Gastroesophageal sphincter (tissue), 4 donors: ENCODE measurements at regions not wholly inside any gene's neighbourhood (a gene's known extent, or its start where the extent isn't known, plus 50 kb on each side); places are given as distances from the start of the nearest gene placed in this dataset.
A peak's percentile ranks its signal among the peaks of the same experiment; 100 is the strongest.

Experiments used
- ATAC-seq: fragments of 150-250 bp; one replicate; pipeline ENCODE4 v1.9.1; 2016; ENCODE audit warnings: mild to moderate bottlenecking, moderate library complexity
- H3K27ac ChIP-seq, 4 donors: fragments of 200-600 bp; sonication (generic) in 3 of 4; 1 replicate in 3 of 4; 2 replicates in 1 of 4; pipeline ENCODE4 v1.5.1; 2016 to 2019
- H3K27me3 ChIP-seq: fragments of 200-600 bp; sonication (generic); one replicate; pipeline ENCODE4 v1.5.1; 2019
- H3K36me3 ChIP-seq, 2 donors: fragments of 200-600 bp; sonication (generic); one replicate each; pipeline ENCODE4 v1.5.1; 2019; ENCODE audit warnings: control low read depth in 1 of 2
- H3K4me1 ChIP-seq, 3 donors: fragments of 200-600 bp; sonication (generic); 1 replicate in 2 of 3; 2 replicates in 1 of 3; pipeline ENCODE4 v1.5.1; 2016 to 2019; ENCODE audit warnings: control low read depth in 2 of 3
- H3K4me3 ChIP-seq, 2 donors: fragments of 200-600 bp; sonication (generic); one replicate each; pipeline ENCODE4 v1.5.1; 2019; ENCODE audit warnings: mild to moderate bottlenecking in 1 of 2, moderate library complexity in 1 of 2
- H3K9me3 ChIP-seq, 3 donors: fragments of 200-600 bp; sonication (generic); one replicate each; pipeline ENCODE4 v1.5.1; 2017 to 2019; ENCODE audit warnings: control low read depth in 2 of 3
- CTCF ChIP-seq, 4 experiments: fragments of 200-600 bp in 2 of 4; fragments of 450-650 bp in 2 of 4; sonication (generic) in 1 of 4; IDR thresholded peaks; one replicate each; pipeline ENCODE4 v1.5.1; 2017 to 2019; ENCODE audit warnings: antibody characterized with exemption in 4 of 4, mild to moderate bottlenecking in 2 of 4, moderate library complexity in 2 of 4
- EP300 ChIP-seq: sonication (generic); formaldehyde crosslinking; IDR thresholded peaks from one replicate; pipeline ENCODE4 v1.6.1; 2017; ENCODE audit warnings: antibody characterized with exemption, mild to moderate bottlenecking
- POLR2A ChIP-seq, 2 donors: fragments of 450-650 bp; IDR thresholded peaks; one replicate each; pipeline ENCODE4 v1.6.1; 2017; ENCODE audit warnings: antibody characterized with exemption in 2 of 2, mild to moderate bottlenecking in 2 of 2, moderate library complexity in 1 of 2
- POLR2AphosphoS5 ChIP-seq: sonication (generic); formaldehyde crosslinking; IDR thresholded peaks from one replicate; pipeline ENCODE4 v1.6.1; 2017; ENCODE audit warnings: antibody characterized with exemption
- WGBS, 2 donors: methylation state at CpG; one replicate each; pipeline ENCODE4 v1.1.5; 2018; ENCODE audit warnings: low coverage in 1 of 2; 5-methylcytosine and 5-hydroxymethylcytosine counted together

GRCh38 chr9:87122947-87123685, 175.8 kb upstream of the GAS1 start:
- WGBS, 2 donors: 28 to 35% methylated on average over 6 of the region's 6 CpGs
- TF ChIP-seq POLR2AphosphoS5 (peak; percentile 79), EP300 (no peak)

GRCh38 chr9:87123830-87124229, 176.5 kb upstream of the GAS1 start:
- Histone ChIP-seq H3K4me3 (no peak overlapping the region), H3K9me3 (no peaks in the 10 kb centered on the region), H3K4me1 (peaks cover 7 to 42% (median 11%) of the 10 kb centered on the region in 3 donors), H3K27ac (no peak overlapping the region), H3K27me3 (no peaks in the 10 kb centered on the region), H3K36me3 (no peaks in the 10 kb centered on the region)
- no peak for ATAC-seq
- TF ChIP-seq POLR2AphosphoS5 (no peak), CTCF (IDR thresholded peaks at IDR 0.05) (no peak), POLR2A (IDR thresholded peaks at IDR 0.05) (no peak), EP300 (no peak)
- 57 to 79% methylated on average over 3 of the region's 3 CpGs for WGBS, 2 donors

More at GRCh38 chr9:87122947-87123685, 175.8 kb upstream of the GAS1 start:
- Histone ChIP-seq H3K27ac (peak overlapping the region in 3 of 4 donors; percentile 24 to 36 (median 28)), H3K36me3 (no peaks in the 10 kb centered on the region), H3K27me3 (no peaks in the 10 kb centered on the region), H3K4me3 (no peak overlapping the region), H3K4me1 (peaks cover 7 to 44% (median 11%) of the 10 kb centered on the region in 3 donors), H3K9me3 (no peaks in the 10 kb centered on the region)
- ATAC-seq: peak; percentile 40

DNA sequence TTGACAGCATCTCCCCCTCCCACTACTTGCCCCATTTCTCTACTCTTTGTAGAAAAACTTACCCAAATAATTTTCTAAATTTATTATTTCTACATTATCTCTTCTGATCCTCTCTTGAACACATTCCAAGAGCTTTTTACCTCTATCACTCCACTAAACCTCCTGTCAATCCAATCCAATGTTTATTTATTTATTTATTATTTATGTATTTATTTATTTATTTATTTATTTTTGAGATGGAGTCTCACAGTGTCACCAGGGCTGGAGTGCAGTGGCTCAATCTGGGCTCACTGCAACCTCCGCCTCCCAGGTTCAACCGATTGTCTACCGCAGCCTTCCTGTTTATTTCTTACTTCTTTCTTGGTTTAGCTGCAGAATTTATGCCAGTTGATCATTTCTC, 178.5 kb upstream of the GAS1 start:
- TF ChIP-seq POLR2A (IDR thresholded peaks at IDR 0.05) (no peak), CTCF (IDR thresholded peaks at IDR 0.05) (no peak), POLR2AphosphoS5 (no peak), EP300 (no peak)
- H3K27me3 ChIP-seq: no peaks in the 10 kb centered on the region
- peaks cover 0 to 22% (median 7%) of the 10 kb centered on the region in 3 donors for H3K4me1 ChIP-seq
- no peaks in the 10 kb centered on the region for H3K36me3 ChIP-seq
- H3K9me3 ChIP-seq: peaks cover 0 to 4% (median 0%) of the 10 kb centered on the region in 3 donors
- no peak overlapping the region for H3K4me3 ChIP-seq
- ATAC-seq: no peak
- WGBS, 2 donors: 89 to 100% methylated on average over 3 of the region's 3 CpGs
- no peak overlapping the region for H3K27ac ChIP-seq

DNA sequence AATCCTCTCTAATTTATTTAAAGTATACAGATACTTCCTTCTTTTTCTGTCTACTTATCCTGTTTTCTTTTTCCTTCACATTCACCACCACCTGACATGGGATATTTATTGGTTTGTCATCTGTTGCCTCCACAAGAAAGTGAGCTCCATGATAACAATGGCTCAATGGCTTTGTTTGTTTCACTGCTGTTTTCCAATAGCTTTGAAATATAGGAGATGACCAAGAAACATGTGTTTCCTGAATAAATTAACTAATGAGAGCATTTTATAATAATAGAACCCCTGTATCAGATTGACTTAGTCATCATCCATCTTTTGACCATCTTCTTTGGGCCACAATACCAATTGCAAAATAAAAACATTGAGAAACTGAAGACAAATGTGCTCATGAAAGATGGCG, 180.2 kb upstream of the GAS1 start:
- peaks cover 0 to 4% (median 0%) of the 10 kb centered on the region in 3 donors for H3K9me3 ChIP-seq
- 83 to 100% methylated on average over 1 of the region's 1 CpG for WGBS, 2 donors

More for the DNA sequence above, 180.2 kb upstream of the GAS1 start:
- peaks cover 0 to 15% (median 4%) of the 10 kb centered on the region in 3 donors for H3K4me1 ChIP-seq
- no peak overlapping the region for H3K27ac ChIP-seq
- TF ChIP-seq POLR2AphosphoS5 (no peak), EP300 (no peak), POLR2A (IDR thresholded peaks at IDR 0.05) (no peak), CTCF (IDR thresholded peaks at IDR 0.05) (no peak)
- no peaks in the 10 kb centered on the region for H3K36me3 ChIP-seq
- H3K27me3 ChIP-seq: no peaks in the 10 kb centered on the region
- no peak overlapping the region for H3K4me3 ChIP-seq
- no peak for ATAC-seq
